Ectodermal cell (in vitro differentiated cells): ENCODE measurements at regions not wholly inside any gene's neighbourhood (a gene's known extent, or its start where the extent isn't known, plus 50 kb on each side); places are given as distances from the start of the nearest gene placed in this dataset.

Experiments used
- H3K27ac ChIP-seq: 2 replicates; pipeline ENCODE4 v1.7.0; 2013; ENCODE audit warnings: mild to moderate bottlenecking, low read depth, low read length; ENCODE audit not compliant: insufficient read depth, poor library complexity, severe bottlenecking
- H3K27me3 ChIP-seq: 2 replicates; pipeline ENCODE4 v1.7.0; 2013; ENCODE audit warnings: mild to moderate bottlenecking, low read length; ENCODE audit not compliant: insufficient read depth, control insufficient read depth, poor library complexity, severe bottlenecking
- H3K36me3 ChIP-seq: one replicate; pipeline ENCODE4 v1.7.0; 2013; ENCODE audit warnings: low read length; ENCODE audit not compliant: control insufficient read depth, insufficient read depth
- H3K4me1 ChIP-seq: one replicate; pipeline ENCODE4 v1.7.0; 2013; ENCODE audit warnings: low read length; ENCODE audit not compliant: control insufficient read depth, insufficient read depth
- H3K4me3 ChIP-seq: 2 replicates; pipeline ENCODE4 v1.7.0; 2013; ENCODE audit warnings: low read depth, low read length, control low read depth; ENCODE audit not compliant: insufficient read depth
- H3K9me3 ChIP-seq: 2 replicates; pipeline ENCODE4 v1.7.0; 2013; ENCODE audit warnings: mild to moderate bottlenecking, low read length, moderate library complexity; ENCODE audit not compliant: control insufficient read depth
- WGBS, 2 experiments: methylation state at CpG; one replicate each; pipeline ENCODE4 v1.1.7; 2013; ENCODE audit warnings: missing lambda C conversion rate in 2 of 2; 5-methylcytosine and 5-hydroxymethylcytosine counted together

- Histone ChIP-seq H3K27me3 (no peaks in the 10 kb centered on the region), H3K36me3 (no peaks in the 10 kb centered on the region), H3K4me1 (no peaks in the 10 kb centered on the region), H3K4me3 (no peak overlapping the region), H3K27ac (no peak overlapping the region), H3K9me3 (no peaks in the 10 kb centered on the region)
- 52 to 66% methylated on average over 1 of the region's 1 CpG for WGBS, 2 experiments
Observed at GRCh38 chr4:62262676-62263075, 1062.5 kb downstream of the ADGRL3 start.

GRCh38 chr4:62260254-62260653 is 1060.1 kb downstream of the ADGRL3 start:
- Histone ChIP-seq H3K36me3 (no peaks in the 10 kb centered on the region), H3K9me3 (no peaks in the 10 kb centered on the region), H3K4me3 (no peak overlapping the region), H3K27ac (no peak overlapping the region), H3K27me3 (no peaks in the 10 kb centered on the region), H3K4me1 (no peaks in the 10 kb centered on the region)
- 70 to 72% methylated on average over 3 of the region's 3 CpGs for WGBS, 2 experiments

DNA sequence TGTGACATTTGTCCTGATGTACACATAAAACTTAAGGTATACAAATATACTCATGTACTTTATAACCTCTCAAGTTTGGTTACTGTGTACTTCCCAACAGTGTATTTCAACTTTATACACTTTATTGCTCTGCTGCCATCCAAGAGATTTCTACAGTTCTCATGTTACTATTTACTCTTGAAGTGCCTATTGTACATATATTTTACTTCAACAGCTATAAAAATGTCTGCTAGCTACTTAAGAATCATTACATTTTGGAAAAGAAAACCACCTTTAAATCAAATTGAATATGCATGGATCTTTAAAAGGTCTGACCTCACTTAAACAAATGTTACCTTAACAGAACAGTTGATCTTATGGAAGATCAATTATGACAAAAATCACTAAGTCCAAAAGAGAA is 1056.4 kb downstream of the ADGRL3 start:
- Histone ChIP-seq H3K27me3 (no peaks in the 10 kb centered on the region), H3K9me3 (no peaks in the 10 kb centered on the region), H3K4me3 (no peak overlapping the region), H3K27ac (no peak overlapping the region), H3K4me1 (no peaks in the 10 kb centered on the region), H3K36me3 (no peaks in the 10 kb centered on the region)

- no peak overlapping the region for H3K4me3 ChIP-seq
- 85 to 100% methylated on average over 1 of the region's 1 CpG for WGBS, 2 experiments
- H3K36me3 ChIP-seq, result no peaks in the 10 kb centered on the region
- H3K27ac ChIP-seq, result no peak overlapping the region
- H3K9me3 ChIP-seq, result no peaks in the 10 kb centered on the region
- H3K4me1 ChIP-seq, result no peaks in the 10 kb centered on the region
- no peaks in the 10 kb centered on the region for H3K27me3 ChIP-seq
Observed at GRCh38 chr4:62252728-62253127, 1052.6 kb downstream of the ADGRL3 start.

GRCh38 chr4:62250100-62250499 is 1050.0 kb downstream of the ADGRL3 start:
- Histone ChIP-seq H3K4me3 (no peak overlapping the region), H3K27me3 (no peaks in the 10 kb centered on the region), H3K9me3 (no peaks in the 10 kb centered on the region)

GRCh38 chr4:62243895-62244294 is 1043.8 kb downstream of the ADGRL3 start:
- Histone ChIP-seq H3K4me3 (no peak overlapping the region), H3K27ac (no peak overlapping the region), H3K9me3 (no peaks in the 10 kb centered on the region), H3K36me3 (no peaks in the 10 kb centered on the region), H3K27me3 (no peaks in the 10 kb centered on the region), H3K4me1 (no peaks in the 10 kb centered on the region)
- 86 to 93% methylated on average over 1 of the region's 1 CpG for WGBS, 2 experiments

More at GRCh38 chr4:62250100-62250499, 1050.0 kb downstream of the ADGRL3 start:
- no peak overlapping the region for H3K27ac ChIP-seq
- 92 to 94% methylated on average over 5 of the region's 5 CpGs for WGBS, 2 experiments
- H3K36me3 ChIP-seq, result no peaks in the 10 kb centered on the region
- H3K4me1 ChIP-seq, result no peaks in the 10 kb centered on the region

GRCh38 chr4:62235911-62236310 is 1035.8 kb downstream of the ADGRL3 start:
- Histone ChIP-seq H3K36me3 (no peaks in the 10 kb centered on the region), H3K27ac (no peak overlapping the region), H3K4me1 (no peaks in the 10 kb centered on the region), H3K27me3 (no peaks in the 10 kb centered on the region), H3K4me3 (no peak overlapping the region), H3K9me3 (no peaks in the 10 kb centered on the region)
- 86 to 91% methylated on average over 4 of the region's 4 CpGs for WGBS, 2 experiments

DNA sequence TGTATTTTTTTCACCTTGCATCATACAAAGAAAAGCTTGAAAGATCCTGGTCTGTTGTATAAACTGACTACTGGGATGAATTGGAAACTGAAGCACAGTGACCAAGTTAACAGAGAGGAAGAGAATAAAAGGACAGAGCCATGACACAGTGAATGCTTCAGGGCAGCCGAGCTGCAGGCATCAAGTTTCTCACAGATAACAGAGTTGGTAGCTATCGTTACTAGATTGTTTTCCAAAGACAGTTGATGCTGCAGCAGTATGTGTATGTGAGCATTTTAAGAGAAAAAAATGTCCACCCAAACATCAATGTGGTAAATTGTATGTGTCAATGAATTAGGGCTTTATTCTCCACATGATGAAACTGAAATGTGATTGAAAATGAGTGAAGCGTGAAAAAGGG is 1032.7 kb downstream of the ADGRL3 start:
- Histone ChIP-seq H3K4me3 (no peak overlapping the region), H3K4me1 (no peaks in the 10 kb centered on the region), H3K27ac (no peak overlapping the region), H3K36me3 (no peaks in the 10 kb centered on the region), H3K27me3 (no peaks in the 10 kb centered on the region), H3K9me3 (no peaks in the 10 kb centered on the region)
- 55 to 73% methylated on average over 2 to 3 of the region's 3 CpGs for WGBS, 2 experiments

GRCh38 chr4:62231994-62232393 is 1031.9 kb downstream of the ADGRL3 start:
- Histone ChIP-seq H3K27ac (no peak overlapping the region), H3K4me1 (no peaks in the 10 kb centered on the region), H3K4me3 (no peak overlapping the region), H3K36me3 (no peaks in the 10 kb centered on the region), H3K9me3 (no peaks in the 10 kb centered on the region), H3K27me3 (no peaks in the 10 kb centered on the region)
- 94% methylated on average over 2 to 3 of the region's 3 CpGs for WGBS, 2 experiments

GRCh38 chr4:62226082-62226481 is 1026.0 kb downstream of the ADGRL3 start:
- WGBS, 2 experiments, result 98% methylated on average over 3 of the region's 3 CpGs
- Histone ChIP-seq H3K9me3 (no peaks in the 10 kb centered on the region), H3K27me3 (no peaks in the 10 kb centered on the region), H3K4me3 (no peak overlapping the region), H3K4me1 (no peaks in the 10 kb centered on the region), H3K27ac (no peak overlapping the region), H3K36me3 (no peaks in the 10 kb centered on the region)

DNA sequence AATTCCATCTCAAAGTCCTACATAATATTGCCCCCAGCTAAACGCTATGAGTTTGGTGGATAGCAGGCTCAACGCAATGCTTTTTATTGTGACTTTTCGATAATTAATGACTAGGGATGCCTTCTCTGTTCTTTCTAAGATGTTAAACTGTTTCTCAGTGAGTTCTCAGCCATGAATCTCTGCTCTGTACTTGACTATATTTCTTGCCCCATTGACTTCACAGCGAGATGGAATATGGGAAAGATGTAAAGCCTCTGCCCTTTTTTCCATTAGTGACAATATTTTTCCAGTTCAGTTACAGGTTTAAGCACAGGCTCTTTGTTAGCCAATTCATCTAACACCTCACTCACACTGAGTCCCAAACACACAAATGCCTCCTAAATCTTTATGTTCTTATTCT is 1022.0 kb downstream of the ADGRL3 start:
- Histone ChIP-seq H3K27ac (no peak overlapping the region), H3K27me3 (no peaks in the 10 kb centered on the region), H3K4me1 (no peaks in the 10 kb centered on the region), H3K4me3 (no peak overlapping the region), H3K36me3 (no peaks in the 10 kb centered on the region), H3K9me3 (no peaks in the 10 kb centered on the region)
- WGBS, 2 experiments, result 92 to 96% methylated on average over 4 of the region's 4 CpGs
